DMS53 (cell line): ENCODE measurements at regions not wholly inside any gene's neighbourhood (a gene's known extent, or its start where the extent isn't known, plus 50 kb on each side); places are given as distances from the start of the nearest gene placed in this dataset.

Experiments
- DNase-seq: peaks from one replicate; lab custom pipeline; 2025; lab: John Stamatoyannopoulos, UW

GRCh38 chr3:117617906-117618305 lies 908.3 kb downstream of the TUSC7 start:
- no peak for DNase-seq

- DNase-seq = no peak
Measured at GRCh38 chr3:117618462-117618861, 908.9 kb downstream of the TUSC7 start.

GRCh38 chr3:117619805-117620204 lies 910.2 kb downstream of the TUSC7 start:
- no peak for DNase-seq

GRCh38 chr3:117622171-117622841 lies 912.7 kb downstream of the TUSC7 start:
- peak; percentile 60 for DNase-seq

GRCh38 chr3:117624424-117624823 lies 914.8 kb downstream of the TUSC7 start:
- DNase-seq = no peak

GRCh38 chr3:117625174-117625573 lies 915.6 kb downstream of the TUSC7 start:
- DNase-seq = no peak

GRCh38 chr3:117626577-117626976 lies 917.0 kb downstream of the TUSC7 start:
- no peak for DNase-seq

- peak; percentile 91 for DNase-seq
Measured at GRCh38 chr3:117628823-117629291, 919.3 kb downstream of the TUSC7 start.

- DNase-seq = no peak
Measured at GRCh38 chr3:117629505-117629904, 919.9 kb downstream of the TUSC7 start.

- DNase-seq = no peak
Measured at GRCh38 chr3:117630469-117630868, 920.9 kb downstream of the TUSC7 start.

- peak; percentile 91 for DNase-seq
Measured at GRCh38 chr3:117630885-117631284, 921.3 kb downstream of the TUSC7 start.

GRCh38 chr3:117631781-117632180 lies 922.2 kb downstream of the TUSC7 start:
- DNase-seq = no peak

- no peak for DNase-seq
Measured at GRCh38 chr3:117632191-117632590, 922.6 kb downstream of the TUSC7 start.

- DNase-seq = no peak
Measured at GRCh38 chr3:117633207-117633606, 923.6 kb downstream of the TUSC7 start.

- DNase-seq = no peak
Measured at GRCh38 chr3:117637666-117638065, 928.1 kb downstream of the TUSC7 start.

- no peak for DNase-seq
Measured at GRCh38 chr3:117644203-117644602, 934.6 kb downstream of the TUSC7 start.

GRCh38 chr3:117645561-117646242 lies 936.1 kb downstream of the TUSC7 start:
- peak; percentile 80 for DNase-seq

- no peak for DNase-seq
Measured at GRCh38 chr3:117647435-117647834, 937.9 kb downstream of the TUSC7 start.

- DNase-seq = no peak
Measured at GRCh38 chr3:117651246-117651645, 941.7 kb downstream of the TUSC7 start.

GRCh38 chr3:117656391-117656790 lies 946.8 kb downstream of the TUSC7 start:
- no peak for DNase-seq

- DNase-seq = no peak
Measured at GRCh38 chr3:117657278-117657677, 947.7 kb downstream of the TUSC7 start.

GRCh38 chr3:117660941-117661817 lies 951.6 kb downstream of the TUSC7 start:
- DNase-seq = no peak

- DNase-seq = no peak
Measured at GRCh38 chr3:117661818-117662095, 952.2 kb downstream of the TUSC7 start.
